GM19397 (cell line): ENCODE measurements at regions not wholly inside any gene's neighbourhood (a gene's known extent, or its start where the extent isn't known, plus 50 kb on each side); places are given as distances from the start of the nearest gene placed in this dataset.
"Not testable (repeated sequence)": the region's sequence is repeated elsewhere in the genome, so short reads cannot be mapped to it uniquely, and the experiment has no call there.

Source experiments
- ATAC-seq: cut with Tn5 transposase; IDR thresholded peaks from one replicate; pipeline ENCODE4 v1.9.1; 2021; ENCODE audit warnings: mild to moderate bottlenecking, moderate library complexity; ENCODE audit not compliant: unreplicated experiment

GRCh38 chr16:52309446-52310416, 237.2 kb downstream of the TOX3 start:
- no peak for ATAC-seq

GRCh38 chr16:52308051-52308450, 238.9 kb downstream of the TOX3 start:
- ATAC-seq = no peak

- no peak for ATAC-seq
Observed at GRCh38 chr16:52301026-52301425, 245.9 kb downstream of the TOX3 start.

GRCh38 chr16:52298769-52299168, 248.2 kb downstream of the TOX3 start:
- ATAC-seq = no peak

GRCh38 chr16:52296706-52297315, 250.1 kb downstream of the TOX3 start:
- ATAC-seq = not testable (repeated sequence)

GRCh38 chr16:52296076-52296475, 250.9 kb downstream of the TOX3 start:
- ATAC-seq = no peak

GRCh38 chr16:52294660-52295059, 252.3 kb downstream of the TOX3 start:
- no peak for ATAC-seq

GRCh38 chr16:52293204-52293603, 253.7 kb downstream of the TOX3 start:
- no peak for ATAC-seq

GRCh38 chr16:52283584-52284375, 263.2 kb downstream of the TOX3 start:
- no peak for ATAC-seq

- ATAC-seq = no peak
Observed at GRCh38 chr16:52283018-52283417, 263.9 kb downstream of the TOX3 start.

- no peak for ATAC-seq
Observed at GRCh38 chr16:52280086-52280485, 266.9 kb downstream of the TOX3 start.

- no peak for ATAC-seq
Observed at GRCh38 chr16:52271088-52271750, 275.7 kb downstream of the TOX3 start.

GRCh38 chr16:52265446-52265861, 281.5 kb downstream of the TOX3 start:
- no peak for ATAC-seq

GRCh38 chr16:52257534-52257933, 289.4 kb downstream of the TOX3 start:
- no peak for ATAC-seq

- no peak for ATAC-seq
Observed at GRCh38 chr16:52256310-52257078, 290.4 kb downstream of the TOX3 start.

GRCh38 chr16:52254746-52255145, 292.2 kb downstream of the TOX3 start:
- ATAC-seq = no peak

GRCh38 chr16:52252680-52253079, 294.3 kb downstream of the TOX3 start:
- ATAC-seq = no peak

- ATAC-seq = no peak
Observed at GRCh38 chr16:52251495-52251894, 295.4 kb downstream of the TOX3 start.

- ATAC-seq = no peak
Observed at GRCh38 chr16:52247737-52248136, 299.2 kb downstream of the TOX3 start.

GRCh38 chr16:52238710-52239109, 308.2 kb downstream of the TOX3 start:
- ATAC-seq = no peak
